ENCODE measurements at regions not wholly inside any gene's neighbourhood (a gene's known extent, or its start where the extent isn't known, plus 50 kb on each side); places are given as distances from the start of the nearest gene placed in this dataset.
A peak's percentile ranks its signal among the peaks of the same experiment; 100 is the strongest.

- no peak for DNase-seq (ENCODE audit: low read depth in 2 of 2)
Observed at GRCh38 chr18:29254123-29254522, 1077.2 kb upstream of the CDH2 start.

GRCh38 chr18:29251681-29252080, 1074.8 kb upstream of the CDH2 start:
- no peak for DNase-seq (ENCODE audit: low read depth in 2 of 2)

GRCh38 chr18:29250843-29251242, 1073.9 kb upstream of the CDH2 start:
- DNase-seq (ENCODE audit: low read depth in 2 of 2) = no peak

GRCh38 chr18:29250259-29250658, 1073.3 kb upstream of the CDH2 start:
- no peak for DNase-seq (ENCODE audit: low read depth in 2 of 2)

- no peak for DNase-seq (ENCODE audit: low read depth in 2 of 2)
Observed at GRCh38 chr18:29248805-29249204, 1071.9 kb upstream of the CDH2 start.

- no peak for DNase-seq (ENCODE audit: low read depth in 2 of 2)
Observed at GRCh38 chr18:29241199-29241598, 1064.3 kb upstream of the CDH2 start.

- DNase-seq (ENCODE audit: low read depth in 2 of 2) = no peak
Observed at GRCh38 chr18:29234751-29235150, 1057.8 kb upstream of the CDH2 start.

GRCh38 chr18:29226213-29226612, 1049.3 kb upstream of the CDH2 start:
- no peak for DNase-seq (ENCODE audit: low read depth in 2 of 2)

- DNase-seq (ENCODE audit: low read depth in 2 of 2) = no peak
Observed at GRCh38 chr18:29225351-29225750, 1048.4 kb upstream of the CDH2 start.

GRCh38 chr18:29218091-29218490, 1041.2 kb upstream of the CDH2 start:
- no peak for DNase-seq (ENCODE audit: low read depth in 2 of 2)

- no peak for DNase-seq (ENCODE audit: low read depth in 2 of 2)
Observed at GRCh38 chr18:29217124-29217915, 1040.4 kb upstream of the CDH2 start.

- no peak for DNase-seq (ENCODE audit: low read depth in 2 of 2)
Observed at GRCh38 chr18:29198834-29199233, 1021.9 kb upstream of the CDH2 start.

GRCh38 chr18:29196307-29196706, 1019.4 kb upstream of the CDH2 start:
- no peak for DNase-seq (ENCODE audit: low read depth in 2 of 2)

GRCh38 chr18:29191263-29191662, 1014.3 kb upstream of the CDH2 start:
- DNase-seq (ENCODE audit: low read depth in 2 of 2) = peak; percentile 4 to 24

GRCh38 chr18:29188760-29189159, 1011.8 kb upstream of the CDH2 start:
- DNase-seq (ENCODE audit: low read depth in 2 of 2) = no peak

- DNase-seq (ENCODE audit: low read depth in 2 of 2) = no peak
Observed at GRCh38 chr18:29185801-29186200, 1008.9 kb upstream of the CDH2 start.

GRCh38 chr18:29184654-29185053, 1007.7 kb upstream of the CDH2 start:
- no peak for DNase-seq (ENCODE audit: low read depth in 2 of 2)

- peak in 1 of 2 donors; percentile 68 for DNase-seq (ENCODE audit: low read depth in 2 of 2)
Observed at GRCh38 chr18:29181151-29181901, 1004.4 kb upstream of the CDH2 start.

- no peak for DNase-seq (ENCODE audit: low read depth in 2 of 2)
Observed at GRCh38 chr18:29176681-29177080, 999.8 kb upstream of the CDH2 start.

- DNase-seq (ENCODE audit: low read depth in 2 of 2) = no peak
Observed at GRCh38 chr18:29174891-29175290, 998.0 kb upstream of the CDH2 start.

GRCh38 chr18:29172756-29173067, 995.8 kb upstream of the CDH2 start:
- DNase-seq (ENCODE audit: low read depth in 2 of 2) = no peak

GRCh38 chr18:29171892-29172755, 995.2 kb upstream of the CDH2 start:
- DNase-seq (ENCODE audit: low read depth in 2 of 2) = no peak

Data from dermis microvascular lymphatic vessel endothelial cell (primary cell).